ENCODE measurements at regions not wholly inside any gene's neighbourhood (a gene's known extent, or its start where the extent isn't known, plus 50 kb on each side); places are given as distances from the start of the nearest gene placed in this dataset.

- TF ChIP-seq CTCF (IDR thresholded peaks at IDR 0.05) (no peak), POLR2A (IDR thresholded peaks at IDR 0.05) (no peak), POLR2AphosphoS5 (IDR thresholded peaks at IDR 0.05) (no peak)
Observed at GRCh38 chr3:124415446-124415960, 314.7 kb upstream of the UMPS start.
